ENCODE measurements at regions not wholly inside any gene's neighbourhood (a gene's known extent, or its start where the extent isn't known, plus 50 kb on each side); places are given as distances from the start of the nearest gene placed in this dataset.

DNA sequence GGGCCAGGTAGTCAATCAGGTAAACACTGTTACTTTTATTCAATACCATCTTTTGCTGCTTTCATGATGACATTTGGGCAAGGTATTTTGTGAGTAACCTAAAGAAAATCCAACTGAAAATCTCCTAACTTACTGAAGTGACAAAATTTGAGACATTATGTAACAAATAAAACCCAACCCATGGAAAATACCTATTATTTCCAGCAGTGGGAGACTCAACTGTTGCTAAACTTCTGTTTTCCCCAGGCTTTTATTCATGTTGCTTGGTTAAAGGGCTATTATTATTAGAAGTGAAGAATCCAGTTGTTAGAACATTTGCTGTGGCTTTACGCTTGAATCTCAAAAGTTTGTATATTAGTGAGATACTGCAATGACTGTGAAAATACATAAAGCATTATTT lies 215.9 kb downstream of the MDFIC start:
- Histone ChIP-seq H3K4me2 (ENCODE audit: low read length) (no peak overlapping the region), H3K27me3 (ENCODE audit: insufficient read depth, low read depth, low read length) (no peaks in the 10 kb centered on the region), H3K79me2 (replicated peaks; ENCODE audit: insufficient read depth, low read length) (no peaks in the 10 kb centered on the region), H4K20me1 (ENCODE audit: insufficient read depth) (no peaks in the 10 kb centered on the region), H3K9ac (ENCODE audit: low read length) (no peak overlapping the region), H3K4me3 (ENCODE audit: low read length) (no peak overlapping the region), H3F3A (ENCODE audit: insufficient read depth, low read length, poor library complexity, severe bottlenecking) (no peaks in the 10 kb centered on the region), H3K9me3 (ENCODE audit: low read length) (no peaks in the 10 kb centered on the region), H3K27ac (ENCODE audit: low read length) (no peak overlapping the region), H3K36me3 (ENCODE audit: insufficient read depth, low read length) (no peaks in the 10 kb centered on the region), H2AFZ (ENCODE audit: low read depth, low read length) (no peak overlapping the region), H3K9me2 (ENCODE audit: insufficient read depth, low read length) (no peaks in the 10 kb centered on the region)
- TF ChIP-seq, protein P1, sequence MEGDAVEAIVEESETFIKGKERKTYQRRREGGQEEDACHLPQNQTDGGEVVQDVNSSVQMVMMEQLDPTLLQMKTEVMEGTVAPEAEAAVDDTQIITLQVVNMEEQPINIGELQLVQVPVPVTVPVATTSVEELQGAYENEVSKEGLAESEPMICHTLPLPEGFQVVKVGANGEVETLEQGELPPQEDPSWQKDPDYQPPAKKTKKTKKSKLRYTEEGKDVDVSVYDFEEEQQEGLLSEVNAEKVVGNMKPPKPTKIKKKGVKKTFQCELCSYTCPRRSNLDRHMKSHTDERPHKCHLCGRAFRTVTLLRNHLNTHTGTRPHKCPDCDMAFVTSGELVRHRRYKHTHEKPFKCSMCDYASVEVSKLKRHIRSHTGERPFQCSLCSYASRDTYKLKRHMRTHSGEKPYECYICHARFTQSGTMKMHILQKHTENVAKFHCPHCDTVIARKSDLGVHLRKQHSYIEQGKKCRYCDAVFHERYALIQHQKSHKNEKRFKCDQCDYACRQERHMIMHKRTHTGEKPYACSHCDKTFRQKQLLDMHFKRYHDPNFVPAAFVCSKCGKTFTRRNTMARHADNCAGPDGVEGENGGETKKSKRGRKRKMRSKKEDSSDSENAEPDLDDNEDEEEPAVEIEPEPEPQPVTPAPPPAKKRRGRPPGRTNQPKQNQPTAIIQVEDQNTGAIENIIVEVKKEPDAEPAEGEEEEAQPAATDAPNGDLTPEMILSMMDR (IDR thresholded peaks at IDR 0.05; ENCODE audit: poor library complexity, severe bottlenecking), result no peak
- TF ChIP-seq EZH2 (IDR thresholded peaks at IDR 0.05; ENCODE audit: borderline replicate concordance, insufficient read depth, low read length, poor library complexity, severe bottlenecking) (no peak), SMC3 (conservative IDR thresholded peaks at IDR 0.05; ENCODE audit: poor library complexity) (no peak), EP300 (conservative IDR thresholded peaks at IDR 0.05; ENCODE audit: poor library complexity, severe bottlenecking) (no peak), RAD21 (conservative IDR thresholded peaks at IDR 0.05) (no peak), TAF1 (IDR thresholded peaks at IDR 0.05; ENCODE audit: low read depth) (no peak), POLR2AphosphoS5 (IDR thresholded peaks at IDR 0.05) (no peak)
- TF ChIP-seq, protein P2, sequence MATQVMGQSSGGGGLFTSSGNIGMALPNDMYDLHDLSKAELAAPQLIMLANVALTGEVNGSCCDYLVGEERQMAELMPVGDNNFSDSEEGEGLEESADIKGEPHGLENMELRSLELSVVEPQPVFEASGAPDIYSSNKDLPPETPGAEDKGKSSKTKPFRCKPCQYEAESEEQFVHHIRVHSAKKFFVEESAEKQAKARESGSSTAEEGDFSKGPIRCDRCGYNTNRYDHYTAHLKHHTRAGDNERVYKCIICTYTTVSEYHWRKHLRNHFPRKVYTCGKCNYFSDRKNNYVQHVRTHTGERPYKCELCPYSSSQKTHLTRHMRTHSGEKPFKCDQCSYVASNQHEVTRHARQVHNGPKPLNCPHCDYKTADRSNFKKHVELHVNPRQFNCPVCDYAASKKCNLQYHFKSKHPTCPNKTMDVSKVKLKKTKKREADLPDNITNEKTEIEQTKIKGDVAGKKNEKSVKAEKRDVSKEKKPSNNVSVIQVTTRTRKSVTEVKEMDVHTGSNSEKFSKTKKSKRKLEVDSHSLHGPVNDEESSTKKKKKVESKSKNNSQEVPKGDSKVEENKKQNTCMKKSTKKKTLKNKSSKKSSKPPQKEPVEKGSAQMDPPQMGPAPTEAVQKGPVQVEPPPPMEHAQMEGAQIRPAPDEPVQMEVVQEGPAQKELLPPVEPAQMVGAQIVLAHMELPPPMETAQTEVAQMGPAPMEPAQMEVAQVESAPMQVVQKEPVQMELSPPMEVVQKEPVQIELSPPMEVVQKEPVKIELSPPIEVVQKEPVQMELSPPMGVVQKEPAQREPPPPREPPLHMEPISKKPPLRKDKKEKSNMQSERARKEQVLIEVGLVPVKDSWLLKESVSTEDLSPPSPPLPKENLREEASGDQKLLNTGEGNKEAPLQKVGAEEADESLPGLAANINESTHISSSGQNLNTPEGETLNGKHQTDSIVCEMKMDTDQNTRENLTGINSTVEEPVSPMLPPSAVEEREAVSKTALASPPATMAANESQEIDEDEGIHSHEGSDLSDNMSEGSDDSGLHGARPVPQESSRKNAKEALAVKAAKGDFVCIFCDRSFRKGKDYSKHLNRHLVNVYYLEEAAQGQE (IDR thresholded peaks at IDR 0.05; ENCODE audit: borderline replicate concordance), result no peak

DNA sequence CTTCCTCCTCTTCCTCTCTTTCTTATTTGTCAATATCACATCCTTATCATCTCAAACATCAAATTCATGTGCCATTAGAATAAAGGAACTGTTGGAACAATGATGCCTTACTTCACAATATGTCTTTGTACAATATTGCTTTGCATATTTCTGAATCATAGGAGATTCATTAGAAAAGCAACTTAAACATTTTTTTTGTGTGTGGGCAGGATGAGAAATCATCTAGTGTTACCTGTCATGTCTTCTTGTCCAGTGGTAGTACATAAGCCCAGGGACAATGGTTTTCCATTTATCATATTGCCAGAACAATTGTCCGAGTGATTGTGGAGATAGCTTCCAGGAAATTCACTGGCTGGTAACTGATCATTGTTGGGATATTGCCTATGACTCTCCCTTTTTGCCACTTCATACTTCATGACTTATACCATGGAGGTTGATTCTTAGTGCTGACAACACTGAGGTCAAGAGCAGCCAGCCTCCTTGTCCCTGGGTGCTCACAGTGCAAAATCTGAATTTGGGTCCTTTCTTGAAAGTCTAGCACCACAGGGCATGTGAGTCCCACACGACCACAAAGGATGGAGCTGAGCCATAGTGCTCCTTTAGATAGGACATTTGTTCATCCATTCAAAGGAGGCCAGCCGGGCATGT lies 215.0 kb downstream of the MDFIC start:
- H3F3A ChIP-seq (ENCODE audit: insufficient read depth, low read length, poor library complexity, severe bottlenecking), result no peaks in the 10 kb centered on the region
- no peak overlapping the region for H2AFZ ChIP-seq (ENCODE audit: low read depth, low read length)
- H3K27me3 ChIP-seq (ENCODE audit: insufficient read depth, low read depth, low read length), result no peaks in the 10 kb centered on the region
- no peak overlapping the region for H3K4me3 ChIP-seq (ENCODE audit: low read length)
- H3K79me2 ChIP-seq (replicated peaks; ENCODE audit: insufficient read depth, low read length), result no peaks in the 10 kb centered on the region
- H3K9me3 ChIP-seq (ENCODE audit: low read length), result no peaks in the 10 kb centered on the region
- H3K27ac ChIP-seq (ENCODE audit: low read length), result no peak overlapping the region
- no peak overlapping the region for H3K4me2 ChIP-seq (ENCODE audit: low read length)
- no peaks in the 10 kb centered on the region for H3K9me2 ChIP-seq (ENCODE audit: insufficient read depth, low read length)
- TF ChIP-seq EP300 (conservative IDR thresholded peaks at IDR 0.05; ENCODE audit: poor library complexity, severe bottlenecking), result no peak
- TF ChIP-seq MXI1 (conservative IDR thresholded peaks at IDR 0.05; ENCODE audit: poor library complexity, severe bottlenecking), result no peak
- TF ChIP-seq, protein P1 (IDR thresholded peaks at IDR 0.05; ENCODE audit: poor library complexity, severe bottlenecking), result no peak
- no peak for TF ChIP-seq POLR2AphosphoS5 (IDR thresholded peaks at IDR 0.05)
- TF ChIP-seq, protein P2 (IDR thresholded peaks at IDR 0.05; ENCODE audit: borderline replicate concordance), result no peak
- TF ChIP-seq TAF1 (IDR thresholded peaks at IDR 0.05; ENCODE audit: low read depth), result no peak
- TF ChIP-seq RAD21 (conservative IDR thresholded peaks at IDR 0.05), result no peak
- no peak for TF ChIP-seq SMC3 (conservative IDR thresholded peaks at IDR 0.05; ENCODE audit: poor library complexity)
- no peak for TF ChIP-seq EZH2 (IDR thresholded peaks at IDR 0.05; ENCODE audit: borderline replicate concordance, insufficient read depth, low read length, poor library complexity, severe bottlenecking)
- H3K9ac ChIP-seq (ENCODE audit: low read length), result no peak overlapping the region
- no peaks in the 10 kb centered on the region for H4K20me1 ChIP-seq (ENCODE audit: insufficient read depth)
- no peaks in the 10 kb centered on the region for H3K36me3 ChIP-seq (ENCODE audit: insufficient read depth, low read length)

Measured in neural cell (in vitro differentiated cells).